Small intestine (tissue), 7 donors: ENCODE measurements at regions not wholly inside any gene's neighbourhood (a gene's known extent, or its start where the extent isn't known, plus 50 kb on each side); places are given as distances from the start of the nearest gene placed in this dataset.

Experiments
- DNase-seq, 2 donors: peaks; one replicate each; pipeline versions ENCODE4 v3.0.0 to v3.0.0-alpha.2; 2013
- FAIRE-seq: peaks from 2 replicates; lab custom pipeline; 2012; peaks lifted over from hg19 to GRCh38; lab: Jason Lieb, UNC
- H3K27ac ChIP-seq, 3 donors: one replicate each; pipeline ENCODE4 v1.5.1; 2013; ENCODE audit warnings: low read length in 2 of 3, mild to moderate bottlenecking in 2 of 3, control low read depth in 1 of 3, inconsistent platforms in 1 of 3, low read depth in 1 of 3, moderate library complexity in 1 of 3
- H3K27me3 ChIP-seq, 3 donors: one replicate each; pipeline ENCODE4 v1.6.1; 2013; ENCODE audit warnings: low read length in 3 of 3, inconsistent platforms in 1 of 3; ENCODE audit not compliant: control insufficient read depth in 3 of 3, insufficient read depth in 3 of 3
- H3K36me3 ChIP-seq, 3 donors: one replicate each; pipeline ENCODE4 v1.6.1; 2013; ENCODE audit warnings: low read length in 3 of 3, inconsistent platforms in 1 of 3, low read depth in 1 of 3, mild to moderate bottlenecking in 1 of 3, moderate library complexity in 1 of 3; ENCODE audit not compliant: control insufficient read depth in 3 of 3, insufficient read depth in 2 of 3
- H3K4me1 ChIP-seq, 3 donors: one replicate each; pipeline ENCODE4 v1.6.1; 2013; ENCODE audit warnings: low read length in 2 of 3, inconsistent platforms in 1 of 3, low read depth in 1 of 3, mild to moderate bottlenecking in 1 of 3, moderate library complexity in 1 of 3; ENCODE audit not compliant: control insufficient read depth in 3 of 3, insufficient read depth in 2 of 3
- H3K4me3 ChIP-seq, 3 donors: one replicate each; pipeline ENCODE4 v1.5.1; 2013; ENCODE audit warnings: low read length in 3 of 3, control low read depth in 1 of 3, inconsistent platforms in 1 of 3, low read depth in 1 of 3, mild to moderate bottlenecking in 1 of 3, moderate library complexity in 1 of 3
- H3K9me3 ChIP-seq, 2 donors: one replicate each; pipeline ENCODE4 v1.6.1; 2013; ENCODE audit warnings: low read depth in 1 of 2, low read length in 1 of 2; ENCODE audit not compliant: control insufficient read depth in 2 of 2, insufficient read depth in 1 of 2
- WGBS, 3 donors: extraction: QIAGEN DNeasy Blood & Tissue Kit; methylation state at CpG; one replicate each; pipeline ENCODE4 v1.1.7; 2013; 5-methylcytosine and 5-hydroxymethylcytosine counted together
- donor health status: healthy with polysubstance abuse.
- donor health status: control.
- donor health status: control.
- donor health status: Bipolar disorder and iron deficiency.
- donor health status: healthy.

GRCh38 chr18:59063300-59063906, 76.3 kb upstream of the SEC11C start:
- H3K27me3 ChIP-seq = no peaks in the 10 kb centered on the region
- H3K36me3 ChIP-seq = no peaks in the 10 kb centered on the region
- H3K4me3 ChIP-seq = no peak overlapping the region
- no peak overlapping the region for H3K27ac ChIP-seq
- WGBS, 3 donors = 46 to 50% (median 48%) methylated on average over 7 of the region's 7 CpGs
- no peaks in the 10 kb centered on the region for H3K9me3 ChIP-seq
- DNase-seq = no peak
- FAIRE-seq = no peak
- H3K4me1 ChIP-seq = no peaks in the 10 kb centered on the region

GRCh38 chr18:59063912-59064311, 75.8 kb upstream of the SEC11C start:
- no peaks in the 10 kb centered on the region for H3K4me1 ChIP-seq
- no peaks in the 10 kb centered on the region for H3K9me3 ChIP-seq
- FAIRE-seq (no peak), DNase-seq (no peak)
- no peak overlapping the region for H3K4me3 ChIP-seq
- no peaks in the 10 kb centered on the region for H3K36me3 ChIP-seq
- H3K27me3 ChIP-seq = no peaks in the 10 kb centered on the region
- WGBS, 3 donors = 53 to 74% (median 72%) methylated on average over 4 of the region's 4 CpGs
- no peak overlapping the region for H3K27ac ChIP-seq

- Histone ChIP-seq H3K4me1 (no peaks in the 10 kb centered on the region), H3K27ac (no peak overlapping the region), H3K9me3 (no peaks in the 10 kb centered on the region), H3K27me3 (no peaks in the 10 kb centered on the region), H3K36me3 (no peaks in the 10 kb centered on the region), H3K4me3 (no peak overlapping the region)
- 27 to 73% (median 45%) methylated on average over 6 of the region's 6 CpGs for WGBS, 3 donors
- DNase-seq (no peak), FAIRE-seq (no peak)
These were observed 74.0 kb upstream of the SEC11C start for GRCh38 chr18:59065684-59066083.

- Histone ChIP-seq H3K27me3 (no peaks in the 10 kb centered on the region), H3K27ac (no peak overlapping the region), H3K9me3 (no peaks in the 10 kb centered on the region), H3K4me3 (no peak overlapping the region), H3K4me1 (no peaks in the 10 kb centered on the region), H3K36me3 (no peaks in the 10 kb centered on the region)
- FAIRE-seq (no peak), DNase-seq (peak; percentile 12 to 41)
- WGBS, 3 donors = 50 to 69% (median 51%) methylated on average over 2 of the region's 2 CpGs
These were observed 71.8 kb upstream of the SEC11C start for GRCh38 chr18:59067873-59068272.

- 81 to 87% (median 82%) methylated on average over 12 of the region's 12 CpGs for WGBS, 3 donors
- no peaks in the 10 kb centered on the region for H3K27me3 ChIP-seq
- no peaks in the 10 kb centered on the region for H3K36me3 ChIP-seq
- H3K27ac ChIP-seq = no peak overlapping the region
- no peak for DNase-seq
- no peaks in the 10 kb centered on the region for H3K9me3 ChIP-seq
- no peak overlapping the region for H3K4me3 ChIP-seq
- H3K4me1 ChIP-seq = no peaks in the 10 kb centered on the region
- no peak for FAIRE-seq
These were observed 71.2 kb upstream of the SEC11C start for GRCh38 chr18:59068276-59069071.

- DNase-seq (peak; percentile 76 to 89), FAIRE-seq (no peak)
- no peak overlapping the region for H3K27ac ChIP-seq
- no peaks in the 10 kb centered on the region for H3K9me3 ChIP-seq
- H3K27me3 ChIP-seq = no peaks in the 10 kb centered on the region
- no peaks in the 10 kb centered on the region for H3K36me3 ChIP-seq
- WGBS, 3 donors = 29 to 32% (median 31%) methylated on average over 19 of the region's 19 CpGs
- H3K4me1 ChIP-seq = no peaks in the 10 kb centered on the region
- H3K4me3 ChIP-seq = no peak overlapping the region
These were observed 69.3 kb upstream of the SEC11C start for GRCh38 chr18:59070181-59070912.

- DNase-seq (no peak), FAIRE-seq (no peak)
- WGBS, 3 donors = 84 to 94% (median 88%) methylated on average over 6 of the region's 6 CpGs
- Histone ChIP-seq H3K4me3 (no peak overlapping the region), H3K9me3 (no peaks in the 10 kb centered on the region), H3K4me1 (no peaks in the 10 kb centered on the region), H3K27me3 (peaks cover 0 to 4% (median 0%) of the 10 kb centered on the region in 3 donors), H3K36me3 (no peaks in the 10 kb centered on the region), H3K27ac (no peak overlapping the region)
These were observed 66.8 kb upstream of the SEC11C start for GRCh38 chr18:59072727-59073421.

- H3K4me1 ChIP-seq = no peaks in the 10 kb centered on the region
- peaks cover 0 to 12% (median 0%) of the 10 kb centered on the region in 3 donors for H3K27me3 ChIP-seq
- DNase-seq (no peak), FAIRE-seq (no peak)
- no peaks in the 10 kb centered on the region for H3K36me3 ChIP-seq
- H3K27ac ChIP-seq = no peak overlapping the region
- 41 to 59% (median 46%) methylated on average over 3 of the region's 3 CpGs for WGBS, 3 donors
- H3K4me3 ChIP-seq = no peak overlapping the region
- H3K9me3 ChIP-seq = no peaks in the 10 kb centered on the region
These were observed 63.8 kb upstream of the SEC11C start for GRCh38 chr18:59075923-59076322.
